Colonic mucosa (tissue), 4 donors: ENCODE measurements at regions not wholly inside any gene's neighbourhood (a gene's known extent, or its start where the extent isn't known, plus 50 kb on each side); places are given as distances from the start of the nearest gene placed in this dataset.

Source experiments
- DNase-seq: peaks from one replicate; pipeline ENCODE4 v3.0.0-alpha.2; 2020
- H3K27ac ChIP-seq: fragments of 200-600 bp; one replicate; pipeline ENCODE4 v1.8.0; 2021
- H3K27me3 ChIP-seq: fragments of 200-600 bp; one replicate; pipeline ENCODE4 v1.8.0; 2021
- H3K36me3 ChIP-seq: fragments of 200-600 bp; one replicate; pipeline ENCODE4 v1.8.0; 2021
- H3K4me1 ChIP-seq: fragments of 200-600 bp; one replicate; pipeline ENCODE4 v1.8.0; 2021; ENCODE audit warnings: mild to moderate bottlenecking
- H3K4me3 ChIP-seq: fragments of 200-600 bp; one replicate; pipeline ENCODE4 v1.8.0; 2021
- H3K9ac ChIP-seq, 2 donors: one replicate each; pipeline ENCODE4 v1.7.0; 2013; ENCODE audit warnings: control low read depth in 2 of 2, low read depth in 2 of 2, low read length in 2 of 2
- H3K9me3 ChIP-seq: fragments of 200-600 bp; one replicate; pipeline ENCODE4 v1.8.0; 2021
- intact Hi-C: fragments of 100-400 bp; cut with DNase I; formaldehyde crosslinking; loops from one replicate; pipeline ENCODE4 v1.14.1; 2022
- TF ChIP-seq, protein P1 (sequence below): fragments of 200-600 bp; IDR thresholded peaks from one replicate; pipeline ENCODE4 v1.8.0; 2022; ENCODE audit warnings: antibody characterized with exemption, mild to moderate bottlenecking
- donor health status: healthy.
- donor health status: DM: no; HTN: no; CAD: no.
- donor health status: DM: no; HTN: no; CAD: no.

DNA sequence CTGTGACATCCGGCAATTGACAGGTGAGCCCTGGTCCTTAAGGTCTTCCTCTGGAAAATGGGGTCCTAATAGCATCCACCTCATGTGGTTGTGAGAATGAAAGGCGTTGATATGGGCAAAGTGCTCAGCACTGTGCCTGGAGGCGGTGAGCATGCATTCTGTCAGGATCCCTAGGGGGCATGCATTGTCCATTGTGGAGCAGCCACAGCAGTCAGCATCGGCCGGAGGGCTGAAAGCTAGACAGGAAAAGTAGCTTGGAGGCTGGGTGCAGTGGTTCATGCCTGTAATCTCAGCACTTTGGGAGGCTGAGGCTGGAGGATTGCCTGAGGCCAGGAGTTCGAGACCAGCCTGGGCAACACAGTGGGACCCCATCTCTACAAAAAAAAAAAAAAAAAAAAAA, 122.2 kb downstream of the LHX2 start:
- Histone ChIP-seq H3K4me1 (no peaks in the 10 kb centered on the region), H3K9ac (no peak overlapping the region), H3K9me3 (no peaks in the 10 kb centered on the region), H3K4me3 (no peak overlapping the region), H3K36me3 (no peaks in the 10 kb centered on the region), H3K27me3 (no peaks in the 10 kb centered on the region), H3K27ac (no peak overlapping the region)
- TF ChIP-seq, protein P1, sequence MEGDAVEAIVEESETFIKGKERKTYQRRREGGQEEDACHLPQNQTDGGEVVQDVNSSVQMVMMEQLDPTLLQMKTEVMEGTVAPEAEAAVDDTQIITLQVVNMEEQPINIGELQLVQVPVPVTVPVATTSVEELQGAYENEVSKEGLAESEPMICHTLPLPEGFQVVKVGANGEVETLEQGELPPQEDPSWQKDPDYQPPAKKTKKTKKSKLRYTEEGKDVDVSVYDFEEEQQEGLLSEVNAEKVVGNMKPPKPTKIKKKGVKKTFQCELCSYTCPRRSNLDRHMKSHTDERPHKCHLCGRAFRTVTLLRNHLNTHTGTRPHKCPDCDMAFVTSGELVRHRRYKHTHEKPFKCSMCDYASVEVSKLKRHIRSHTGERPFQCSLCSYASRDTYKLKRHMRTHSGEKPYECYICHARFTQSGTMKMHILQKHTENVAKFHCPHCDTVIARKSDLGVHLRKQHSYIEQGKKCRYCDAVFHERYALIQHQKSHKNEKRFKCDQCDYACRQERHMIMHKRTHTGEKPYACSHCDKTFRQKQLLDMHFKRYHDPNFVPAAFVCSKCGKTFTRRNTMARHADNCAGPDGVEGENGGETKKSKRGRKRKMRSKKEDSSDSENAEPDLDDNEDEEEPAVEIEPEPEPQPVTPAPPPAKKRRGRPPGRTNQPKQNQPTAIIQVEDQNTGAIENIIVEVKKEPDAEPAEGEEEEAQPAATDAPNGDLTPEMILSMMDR: peak; percentile 12
- intact Hi-C loops: loop anchor here (10.0 kb wide), 1 partner anchor 81 kb away; no protein-coding TSS in a partner anchor
- DNase-seq: peak; percentile 64

DNA sequence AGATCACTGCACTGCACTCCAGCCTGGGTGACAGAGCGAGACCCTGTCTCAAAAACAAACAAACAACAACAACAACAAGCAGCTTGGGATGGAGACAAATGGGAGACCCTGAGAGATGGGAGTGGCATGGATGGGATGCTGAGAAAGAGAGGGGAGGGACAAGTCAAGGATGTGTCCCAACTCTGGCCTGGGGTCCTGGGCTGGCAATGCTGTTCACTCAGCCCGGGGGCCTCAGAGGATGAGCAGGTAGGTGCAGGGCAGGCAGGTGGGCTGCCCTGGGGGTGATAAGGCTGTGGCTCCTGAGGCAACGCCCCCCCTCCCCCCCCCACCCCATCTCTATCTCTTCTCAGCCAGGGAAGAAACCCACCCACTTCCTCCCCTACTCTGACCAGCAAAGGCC, 123.0 kb downstream of the LHX2 start:
- H3K4me1 ChIP-seq: no peaks in the 10 kb centered on the region
- no peak overlapping the region for H3K27ac ChIP-seq
- H3K27me3 ChIP-seq: no peaks in the 10 kb centered on the region
- H3K9me3 ChIP-seq: no peaks in the 10 kb centered on the region
- no peaks in the 10 kb centered on the region for H3K36me3 ChIP-seq
- TF ChIP-seq, protein P1: no peak
- DNase-seq: no peak
- no peak overlapping the region for H3K4me3 ChIP-seq
- intact Hi-C loops: loop anchor here (10.0 kb wide), 1 partner anchor 80 kb away; no protein-coding TSS in a partner anchor
- no peak overlapping the region for H3K9ac ChIP-seq

DNA sequence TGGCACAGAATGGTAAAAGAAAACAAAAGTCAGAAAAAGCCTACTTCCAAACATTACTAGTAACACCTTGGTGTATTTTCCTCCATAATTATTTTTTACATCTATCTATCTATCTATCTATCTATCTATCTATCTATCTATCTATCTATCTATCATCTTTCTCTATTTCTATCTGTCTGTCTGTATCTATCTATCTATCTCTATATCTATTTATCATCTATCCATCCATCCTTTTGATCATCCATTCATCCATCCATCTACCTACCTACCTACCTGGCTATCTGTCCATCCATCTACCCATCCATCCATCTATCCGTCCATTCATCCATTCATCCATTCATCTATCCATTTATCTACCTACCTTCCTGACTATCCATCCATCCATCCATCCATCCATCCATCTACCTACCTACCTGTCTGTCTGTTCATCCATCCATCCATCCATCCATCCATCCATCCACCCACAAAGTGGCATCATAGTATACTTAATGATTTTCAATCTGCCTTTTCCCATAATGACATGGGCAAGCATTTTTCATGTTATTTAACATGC, 121.9 kb upstream of the NEK6 start:
- no peaks in the 10 kb centered on the region for H3K36me3 ChIP-seq
- H3K9ac ChIP-seq: no peak overlapping the region
- TF ChIP-seq, protein P1: no peak
- intact Hi-C loops: loop anchor here (10.0 kb wide), 1 partner anchor 79 kb away; no protein-coding TSS in a partner anchor
- no peaks in the 10 kb centered on the region for H3K9me3 ChIP-seq
- H3K4me1 ChIP-seq: no peaks in the 10 kb centered on the region
- H3K4me3 ChIP-seq: no peak overlapping the region
- H3K27ac ChIP-seq: no peak overlapping the region
- no peak for DNase-seq
- H3K27me3 ChIP-seq: no peaks in the 10 kb centered on the region

DNA sequence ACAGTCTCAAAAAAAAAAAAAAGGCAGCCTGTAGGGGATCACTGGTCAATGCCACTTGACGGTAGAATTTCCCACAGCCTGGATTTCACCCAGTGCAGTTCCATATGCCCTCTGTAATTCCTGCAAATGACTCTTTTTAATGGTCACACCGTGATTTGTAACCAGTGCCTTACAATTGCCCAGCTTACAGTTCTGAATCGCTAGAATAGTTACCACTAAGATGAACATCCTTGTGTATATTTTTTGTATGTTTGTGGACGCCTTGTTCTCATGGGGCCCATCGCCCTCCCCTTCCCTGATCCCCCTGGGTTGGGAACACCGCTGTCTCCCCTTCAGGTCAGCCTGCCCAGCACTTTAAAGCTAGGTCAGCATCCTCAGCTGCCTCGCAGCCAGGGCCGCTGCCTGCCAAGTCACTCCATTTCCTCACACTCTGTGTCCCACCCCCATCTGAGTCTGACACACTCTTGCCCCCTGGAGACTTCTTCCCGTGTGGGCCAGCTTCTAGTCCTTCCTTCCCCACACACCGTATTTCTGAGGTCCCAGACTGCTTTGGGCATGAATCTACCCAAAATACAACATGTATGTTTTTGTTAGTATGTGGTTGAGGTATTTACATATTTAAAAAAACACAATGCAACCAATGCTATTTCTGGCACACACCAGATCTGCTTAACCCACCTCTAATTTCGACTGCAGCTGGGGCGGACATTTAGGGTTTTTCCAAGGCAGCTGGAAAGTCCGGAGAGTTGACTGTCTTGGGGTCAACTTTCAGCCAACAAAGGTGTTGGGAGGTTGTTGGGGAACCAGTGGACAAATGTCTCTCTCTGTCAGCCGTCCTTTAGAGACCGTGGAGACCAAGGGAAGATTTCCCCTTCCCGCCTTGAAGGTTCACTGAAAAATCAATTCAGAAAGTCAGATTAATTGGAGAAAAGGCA, 120.5 kb upstream of the NEK6 start:
- no peaks in the 10 kb centered on the region for H3K9me3 ChIP-seq

DNA sequence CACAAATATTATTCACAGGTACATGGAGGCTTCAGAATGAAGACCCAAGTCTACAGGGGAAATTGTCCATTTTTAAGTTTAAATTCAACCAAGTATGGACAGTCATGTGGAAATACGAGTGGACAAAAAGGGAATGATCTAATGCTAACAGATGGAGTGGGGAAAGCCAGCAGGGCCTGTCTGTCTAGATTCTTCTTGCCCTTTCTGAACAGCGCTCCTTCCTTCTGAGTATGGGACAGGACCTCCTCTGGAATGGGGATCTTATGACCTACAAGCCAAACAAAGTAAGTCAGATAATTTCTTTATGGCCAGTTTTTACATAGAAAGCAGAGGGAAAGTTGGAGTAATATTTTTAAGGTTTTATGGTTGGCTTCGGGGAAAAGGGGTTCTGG, 119.8 kb upstream of the NEK6 start:
- Histone ChIP-seq H3K4me3 (no peak overlapping the region), H3K9ac (no peak overlapping the region), H3K36me3 (no peaks in the 10 kb centered on the region), H3K27ac (no peak overlapping the region), H3K9me3 (no peaks in the 10 kb centered on the region), H3K27me3 (no peaks in the 10 kb centered on the region), H3K4me1 (no peaks in the 10 kb centered on the region)
- DNase-seq: no peak
- intact Hi-C loops: loop anchor here (10.0 kb wide), 1 partner anchor 77 kb away; no protein-coding TSS in a partner anchor
- TF ChIP-seq, protein P1: no peak

More for the DNA sequence above, 120.5 kb upstream of the NEK6 start:
- H3K27ac ChIP-seq: no peak overlapping the region
- TF ChIP-seq, protein P1: no peak
- H3K9ac ChIP-seq: no peak overlapping the region
- H3K4me3 ChIP-seq: no peak overlapping the region
- intact Hi-C loops: loop anchor here (10.0 kb wide), 1 partner anchor 78 kb away; no protein-coding TSS in a partner anchor
- DNase-seq: no peak
- no peaks in the 10 kb centered on the region for H3K36me3 ChIP-seq
- H3K4me1 ChIP-seq: no peaks in the 10 kb centered on the region
- no peaks in the 10 kb centered on the region for H3K27me3 ChIP-seq
